ENCODE measurements at regions not wholly inside any gene's neighbourhood (a gene's known extent, or its start where the extent isn't known, plus 50 kb on each side); places are given as distances from the start of the nearest gene placed in this dataset.

DNA sequence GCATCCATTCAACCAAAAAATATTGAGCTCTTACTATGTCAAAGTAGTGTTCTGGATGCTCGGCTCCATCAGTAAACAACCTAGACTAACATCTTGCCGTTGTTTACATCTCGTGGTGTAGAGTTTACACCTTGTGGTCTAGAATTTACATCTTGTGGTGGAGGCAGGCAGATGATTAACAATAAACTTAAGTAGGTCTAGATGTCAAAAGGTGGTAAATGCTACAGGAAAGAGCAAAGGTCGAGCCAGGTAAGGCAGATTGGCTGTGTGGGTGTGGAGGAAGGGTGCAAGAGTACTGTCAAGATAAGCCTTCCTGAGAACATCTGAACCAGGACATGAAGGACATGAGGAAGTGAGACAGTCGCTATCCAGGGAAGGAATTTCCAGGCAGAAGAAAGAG is 88.4 kb upstream of the ESR1 start:
- TF ChIP-seq CTCF (conservative IDR thresholded peaks at IDR 0.05; ENCODE audit: low read length) (no peak), EZH2phosphoT487 (IDR thresholded peaks at IDR 0.05; ENCODE audit: borderline replicate concordance) (no peak)

Measured in Loucy (cell line).